ENCODE measurements at regions not wholly inside any gene's neighbourhood (a gene's known extent, or its start where the extent isn't known, plus 50 kb on each side); places are given as distances from the start of the nearest gene placed in this dataset.

DNA sequence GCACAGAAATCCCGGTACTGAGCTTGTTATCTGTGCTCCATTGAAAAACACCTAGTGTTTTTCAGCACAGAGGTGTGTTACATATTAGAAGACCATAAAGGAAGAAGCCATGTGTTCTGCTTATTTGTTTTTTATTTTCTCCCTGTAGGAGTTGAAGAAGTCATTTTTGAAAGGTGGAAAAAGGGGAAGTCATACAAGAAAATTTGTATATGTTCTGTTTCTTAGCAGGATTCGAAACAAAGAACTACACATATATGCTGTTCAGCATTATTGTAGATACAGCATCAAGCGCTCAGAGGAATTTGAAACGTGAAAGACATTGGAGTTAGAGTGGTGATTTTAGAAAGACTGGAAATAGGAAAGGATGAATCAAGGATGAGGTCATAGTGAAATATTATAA lies 345.3 kb upstream of the ADGRL2 start:
- no peak overlapping the region for H3K4me3 Mint-ChIP-seq
- no peak overlapping the region for H3K27ac Mint-ChIP-seq (ENCODE audit: unreplicated experiment)
- TF ChIP-seq, protein P1, sequence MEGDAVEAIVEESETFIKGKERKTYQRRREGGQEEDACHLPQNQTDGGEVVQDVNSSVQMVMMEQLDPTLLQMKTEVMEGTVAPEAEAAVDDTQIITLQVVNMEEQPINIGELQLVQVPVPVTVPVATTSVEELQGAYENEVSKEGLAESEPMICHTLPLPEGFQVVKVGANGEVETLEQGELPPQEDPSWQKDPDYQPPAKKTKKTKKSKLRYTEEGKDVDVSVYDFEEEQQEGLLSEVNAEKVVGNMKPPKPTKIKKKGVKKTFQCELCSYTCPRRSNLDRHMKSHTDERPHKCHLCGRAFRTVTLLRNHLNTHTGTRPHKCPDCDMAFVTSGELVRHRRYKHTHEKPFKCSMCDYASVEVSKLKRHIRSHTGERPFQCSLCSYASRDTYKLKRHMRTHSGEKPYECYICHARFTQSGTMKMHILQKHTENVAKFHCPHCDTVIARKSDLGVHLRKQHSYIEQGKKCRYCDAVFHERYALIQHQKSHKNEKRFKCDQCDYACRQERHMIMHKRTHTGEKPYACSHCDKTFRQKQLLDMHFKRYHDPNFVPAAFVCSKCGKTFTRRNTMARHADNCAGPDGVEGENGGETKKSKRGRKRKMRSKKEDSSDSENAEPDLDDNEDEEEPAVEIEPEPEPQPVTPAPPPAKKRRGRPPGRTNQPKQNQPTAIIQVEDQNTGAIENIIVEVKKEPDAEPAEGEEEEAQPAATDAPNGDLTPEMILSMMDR (conservative IDR thresholded peaks at IDR 0.05): no peak
- peaks cover 5% of the 10 kb centered on the region for H3K4me1 Mint-ChIP-seq
- H3K9me3 Mint-ChIP-seq: no peaks in the 10 kb centered on the region
- no peaks in the 10 kb centered on the region for H3K36me3 Mint-ChIP-seq (ENCODE audit: low read depth)
- no peak for DNase-seq (ENCODE audit: low read depth, low spot score)
- H3K27me3 Mint-ChIP-seq (ENCODE audit: low read depth): no peaks in the 10 kb centered on the region

DNA sequence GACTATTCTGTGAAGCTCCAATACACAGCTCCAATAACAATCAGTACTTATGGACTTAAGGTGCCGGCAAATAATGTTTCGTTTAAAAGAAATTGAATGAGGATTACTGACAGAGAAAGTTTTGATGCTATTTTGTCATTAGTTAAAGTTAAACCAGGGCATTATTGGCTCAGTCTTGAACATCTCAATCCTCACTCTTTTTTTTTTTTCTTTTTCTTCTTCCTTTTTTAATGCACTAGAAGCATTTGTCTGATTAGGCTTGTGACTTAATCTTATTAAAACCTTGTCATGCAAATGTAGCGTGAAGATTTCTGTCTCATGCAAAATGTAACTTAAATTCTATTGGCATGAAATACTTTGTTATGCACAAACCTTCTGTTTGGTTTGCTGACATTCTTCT lies 346.8 kb upstream of the ADGRL2 start:
- H3K27ac Mint-ChIP-seq (ENCODE audit: unreplicated experiment): no peak overlapping the region
- no peaks in the 10 kb centered on the region for H3K36me3 Mint-ChIP-seq (ENCODE audit: low read depth)
- no peak for DNase-seq (ENCODE audit: low read depth, low spot score)
- no peaks in the 10 kb centered on the region for H3K9me3 Mint-ChIP-seq
- TF ChIP-seq, protein P1 (conservative IDR thresholded peaks at IDR 0.05): no peak
- peaks cover 4% of the 10 kb centered on the region for H3K4me1 Mint-ChIP-seq
- H3K27me3 Mint-ChIP-seq (ENCODE audit: low read depth): no peaks in the 10 kb centered on the region
- H3K4me3 Mint-ChIP-seq: no peak overlapping the region

DNA sequence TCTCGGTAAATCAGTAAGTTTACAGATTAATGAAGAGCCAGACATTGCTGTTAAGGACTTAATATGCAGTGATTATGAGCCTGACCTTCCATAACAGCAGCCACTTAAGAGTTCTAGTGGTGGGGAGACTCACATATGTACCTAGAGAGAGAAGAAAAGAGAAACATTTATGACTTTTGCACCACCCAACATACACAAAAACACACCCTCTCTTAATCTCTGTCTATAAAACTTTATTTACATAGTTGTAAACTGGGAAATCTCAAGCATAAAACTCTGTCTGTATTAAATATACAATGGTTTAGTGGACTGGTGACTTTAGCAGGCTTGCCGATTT lies 347.4 kb upstream of the ADGRL2 start:
- Mint-ChIP-seq H3K4me1 (peaks cover 4% of the 10 kb centered on the region), H3K9me3 (no peaks in the 10 kb centered on the region), H3K27me3 (ENCODE audit: low read depth) (no peaks in the 10 kb centered on the region), H3K4me3 (no peak overlapping the region), H3K27ac (ENCODE audit: unreplicated experiment) (no peak overlapping the region), H3K36me3 (ENCODE audit: low read depth) (no peaks in the 10 kb centered on the region)
- DNase-seq (ENCODE audit: low read depth, low spot score): no peak
- TF ChIP-seq, protein P1 (conservative IDR thresholded peaks at IDR 0.05): no peak

DNA sequence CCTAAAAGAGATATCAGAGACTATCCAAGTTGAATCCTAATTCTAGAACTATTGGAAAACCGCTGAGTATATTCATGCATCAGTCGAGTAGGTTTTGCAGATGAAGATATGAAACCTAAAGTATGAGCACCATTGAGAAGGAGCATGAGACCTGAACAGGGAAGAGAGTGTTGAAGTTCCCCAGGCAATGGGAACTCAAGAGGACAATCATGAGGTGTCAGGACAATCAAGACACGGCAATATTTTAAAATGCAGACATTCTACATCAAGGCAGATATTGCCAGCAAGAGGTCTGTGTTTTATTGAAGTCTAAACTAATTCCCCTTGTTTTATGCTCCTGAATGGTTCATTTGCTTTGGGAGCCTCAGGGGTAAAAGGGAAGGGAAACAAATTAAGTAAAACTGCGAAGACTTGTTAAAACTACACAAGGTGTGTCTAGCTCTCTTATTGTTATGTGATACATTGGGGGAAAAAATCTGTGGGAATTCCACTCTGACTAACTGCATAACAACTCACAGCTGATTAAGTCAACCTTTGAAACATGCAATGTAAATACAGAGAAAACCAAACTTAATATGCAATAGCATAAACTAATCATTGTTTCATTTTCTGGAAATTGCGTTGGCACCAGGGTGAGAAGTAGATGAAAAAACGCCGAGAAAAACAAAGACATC lies 347.9 kb upstream of the ADGRL2 start:
- Mint-ChIP-seq H3K4me3 (no peak overlapping the region), H3K4me1 (peaks cover 4% of the 10 kb centered on the region), H3K27ac (ENCODE audit: unreplicated experiment) (no peak overlapping the region), H3K36me3 (ENCODE audit: low read depth) (peaks cover under 1% of the 10 kb centered on the region), H3K27me3 (ENCODE audit: low read depth) (no peaks in the 10 kb centered on the region), H3K9me3 (peaks cover 1% of the 10 kb centered on the region)
- TF ChIP-seq, protein P1 (conservative IDR thresholded peaks at IDR 0.05): no peak
- DNase-seq (ENCODE audit: low read depth, low spot score): no peak

DNA sequence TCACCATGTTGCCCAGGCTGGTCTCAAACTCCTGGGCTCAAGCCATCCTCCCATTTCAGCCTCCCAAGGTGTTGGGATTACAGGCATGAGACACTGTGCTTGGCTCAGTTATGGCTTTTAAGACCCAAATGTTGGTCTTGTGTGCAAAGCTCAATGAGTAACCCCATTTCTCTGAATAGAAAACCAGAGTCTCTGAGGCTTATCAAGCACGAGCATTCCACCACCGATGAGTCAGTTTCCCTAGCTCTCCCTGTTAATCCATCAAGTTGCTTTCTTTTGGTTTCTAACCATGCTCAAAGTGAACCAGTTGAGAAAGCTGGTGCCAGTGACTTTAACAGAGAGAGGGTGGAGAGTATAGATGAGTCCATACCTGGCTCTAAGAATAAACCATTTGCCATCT lies 350.9 kb upstream of the ADGRL2 start:
- Mint-ChIP-seq H3K4me1 (peaks cover 11% of the 10 kb centered on the region), H3K36me3 (ENCODE audit: low read depth) (peaks cover 3% of the 10 kb centered on the region), H3K27ac (ENCODE audit: unreplicated experiment) (no peak overlapping the region), H3K4me3 (no peak overlapping the region), H3K27me3 (ENCODE audit: low read depth) (no peaks in the 10 kb centered on the region), H3K9me3 (peaks cover 5% of the 10 kb centered on the region)
- DNase-seq (ENCODE audit: low read depth, low spot score): no peak
- TF ChIP-seq, protein P1 (conservative IDR thresholded peaks at IDR 0.05): no peak
